ENCODE measurements at regions not wholly inside any gene's neighbourhood (a gene's known extent, or its start where the extent isn't known, plus 50 kb on each side); places are given as distances from the start of the nearest gene placed in this dataset.

GRCh38 chr10:84770824-84771223 lies 442.4 kb downstream of the CCSER2 start:
- TF ChIP-seq CTCF (IDR thresholded peaks at IDR 0.05): no peak
- no peak for TF ChIP-seq POLR2A (IDR thresholded peaks at IDR 0.05)

Data from lower leg skin (tissue), 3 donors.